ENCODE measurements at regions not wholly inside any gene's neighbourhood (a gene's known extent, or its start where the extent isn't known, plus 50 kb on each side); places are given as distances from the start of the nearest gene placed in this dataset.
"Not testable (repeated sequence)": the region's sequence is repeated elsewhere in the genome, so short reads cannot be mapped to it uniquely, and the experiment has no call there.

DNA sequence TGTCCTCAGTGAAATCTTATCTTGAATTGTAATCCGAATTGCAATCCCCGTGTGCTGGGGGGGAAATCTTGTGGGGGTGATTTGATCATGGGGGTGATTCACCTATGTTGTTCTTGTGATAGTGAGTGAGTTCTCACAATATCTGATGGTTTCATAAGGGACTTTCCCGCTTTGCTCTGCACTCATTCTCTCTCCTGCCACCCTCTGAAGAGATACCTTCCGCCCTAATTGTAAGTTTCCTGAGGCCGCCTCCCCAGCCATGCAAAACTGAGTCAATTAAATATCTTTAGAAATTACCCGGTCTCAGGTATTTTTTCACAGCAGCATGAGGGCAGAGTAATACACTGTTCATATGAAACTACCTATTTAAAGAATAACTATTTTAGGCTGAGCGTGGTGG is 304.1 kb upstream of the EPHA6 start:
- DNase-seq (ENCODE audit: low read depth): no peak
- no peak overlapping the region for H3K4me3 ChIP-seq (ENCODE audit: low read length)
- no peak for TF ChIP-seq CTCF (conservative IDR thresholded peaks at IDR 0.05; ENCODE audit: low read depth, low read length)

- no peak overlapping the region for H3K4me3 ChIP-seq (ENCODE audit: low read length)
- no peak for DNase-seq (ENCODE audit: low read depth)
- TF ChIP-seq CTCF (conservative IDR thresholded peaks at IDR 0.05; ENCODE audit: low read depth, low read length): no peak
Observed at GRCh38 chr3:96537165-96537564, 277.2 kb upstream of the EPHA6 start.

DNA sequence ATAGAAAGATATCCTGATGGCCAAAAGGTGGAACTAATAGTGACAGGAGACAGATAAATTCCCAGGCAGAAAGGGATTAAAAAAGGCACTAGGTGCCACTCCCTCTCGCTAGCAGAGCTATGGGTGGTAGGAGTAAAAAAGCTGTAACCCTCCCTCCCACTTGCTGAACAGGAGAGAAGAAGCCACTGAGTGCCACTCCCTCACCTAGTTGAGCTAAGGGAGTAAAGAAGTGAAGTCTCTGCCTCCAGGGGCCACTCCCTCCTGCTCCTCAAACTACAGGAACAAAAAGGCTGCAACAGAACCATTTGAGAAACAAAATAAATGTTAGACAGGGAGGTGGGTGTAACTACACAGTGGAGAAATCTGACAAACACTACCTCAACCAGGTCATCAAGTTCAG is 276.2 kb upstream of the EPHA6 start:
- no peak for DNase-seq (ENCODE audit: low read depth)
- TF ChIP-seq CTCF (conservative IDR thresholded peaks at IDR 0.05; ENCODE audit: low read depth, low read length): no peak
- H3K4me3 ChIP-seq (ENCODE audit: low read length): no peak overlapping the region

GRCh38 chr3:96548073-96548472 is 266.3 kb upstream of the EPHA6 start:
- DNase-seq (ENCODE audit: low read depth): no peak
- H3K4me3 ChIP-seq (ENCODE audit: low read length): no peak overlapping the region
- no peak for TF ChIP-seq CTCF (conservative IDR thresholded peaks at IDR 0.05; ENCODE audit: low read depth, low read length)

DNA sequence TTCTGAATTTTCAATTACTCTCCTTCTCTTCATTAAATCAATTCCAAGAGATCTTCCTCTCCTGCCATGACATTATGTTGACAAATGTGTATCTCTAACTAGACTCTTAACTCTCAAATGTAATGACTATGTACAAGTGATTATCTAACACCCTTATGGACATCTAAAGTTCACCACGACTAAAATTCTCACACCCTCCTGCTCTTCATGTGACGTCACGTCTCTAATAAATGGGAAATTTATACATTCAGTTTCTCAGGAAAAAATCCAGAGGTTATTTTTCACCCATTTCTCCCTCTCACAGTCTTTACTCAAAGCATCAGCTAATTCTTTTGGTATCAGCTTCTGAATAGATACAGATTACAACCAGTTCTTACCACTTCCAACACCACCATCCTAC is 237.5 kb upstream of the EPHA6 start:
- DNase-seq (ENCODE audit: low read depth): no peak
- H3K4me3 ChIP-seq (ENCODE audit: low read length): no peak overlapping the region
- no peak for TF ChIP-seq CTCF (conservative IDR thresholded peaks at IDR 0.05; ENCODE audit: low read depth, low read length)

DNA sequence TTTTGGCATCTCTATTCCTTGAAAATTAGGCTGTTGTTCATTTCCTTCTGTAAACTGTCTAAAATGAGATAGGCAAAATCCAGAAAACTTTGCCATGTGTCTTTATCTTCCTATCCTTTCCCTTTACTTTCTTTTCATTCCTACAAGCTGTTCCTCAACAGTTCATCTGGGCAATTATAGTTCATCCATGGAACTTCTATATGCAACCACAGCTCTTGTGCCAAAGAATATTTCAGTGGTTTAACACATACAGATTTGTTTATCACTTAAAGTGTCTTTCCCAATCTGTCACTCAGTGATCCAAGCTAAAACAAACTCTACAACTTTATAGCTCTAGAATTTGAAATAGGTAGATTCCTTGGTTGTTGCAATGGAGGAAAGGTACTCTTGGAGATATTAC is 230.3 kb upstream of the EPHA6 start:
- DNase-seq (ENCODE audit: low read depth): no peak
- TF ChIP-seq CTCF (conservative IDR thresholded peaks at IDR 0.05; ENCODE audit: low read depth, low read length): no peak
- H3K4me3 ChIP-seq (ENCODE audit: low read length): no peak overlapping the region

- not testable (repeated sequence) for DNase-seq (ENCODE audit: low read depth)
Observed at GRCh38 chr3:96606865-96607264, 207.5 kb upstream of the EPHA6 start.

DNA sequence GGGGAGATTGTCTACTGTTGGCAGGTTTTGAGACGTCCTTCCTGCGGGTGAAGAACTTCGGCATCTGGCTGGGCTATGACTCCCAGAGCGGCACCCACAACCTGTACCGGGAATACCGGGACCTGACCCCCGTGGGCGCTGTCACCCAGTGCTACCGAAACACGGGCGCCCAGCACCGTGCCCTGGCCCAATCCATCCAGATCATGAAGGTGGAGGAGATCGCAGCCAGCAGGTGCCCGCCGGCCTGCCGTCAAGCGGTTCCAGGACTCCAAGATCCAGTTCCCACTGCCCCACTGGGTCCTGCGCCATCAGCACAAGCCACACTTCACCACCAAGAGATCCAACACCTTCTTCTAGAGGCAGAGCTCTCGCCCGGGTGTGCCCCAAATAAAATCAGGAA is 194.9 kb upstream of the EPHA6 start:
- no peak overlapping the region for H3K4me3 ChIP-seq (ENCODE audit: low read length)
- no peak for TF ChIP-seq CTCF (conservative IDR thresholded peaks at IDR 0.05; ENCODE audit: low read depth, low read length)
- no peak for DNase-seq (ENCODE audit: low read depth)

More at GRCh38 chr3:96606865-96607264, 207.5 kb upstream of the EPHA6 start:
- not testable (repeated sequence) for H3K4me3 ChIP-seq (ENCODE audit: low read length)

All from retinal pigment epithelial cell (primary cell).